WTC11 (cell line): ENCODE measurements at regions not wholly inside any gene's neighbourhood (a gene's known extent, or its start where the extent isn't known, plus 50 kb on each side); places are given as distances from the start of the nearest gene placed in this dataset.

Source experiments
- ATAC-seq: fragments of 200-7000 bp; cut with Tn5 transposase; 2 replicates; pipeline ENCODE4 v1.10.0; 2021; ENCODE audit warnings: mild to moderate bottlenecking, moderate library complexity
- CTCF ChIA-PET: fragments of 300-600 bp; sonication (Branson Sonifier 250); formaldehyde crosslinking; loops from one replicate; lab custom pipeline; 2021; ENCODE audit warnings: antibody characterized with exemption; lab: Charles Lee
- POLR2A ChIA-PET: fragments of 350-600 bp; sonication (Branson Sonifier 250); formaldehyde crosslinking; loops from one replicate; lab custom pipeline; 2021; ENCODE audit warnings: antibody characterized with exemption; lab: Charles Lee
- DNase-seq: peaks from one replicate; pipeline ENCODE4 v3.0.0; 2021; ENCODE audit warnings: low spot score
- H3K27ac Mint-ChIP-seq: 2 replicates; pipeline ENCODE4 v1.8.0; 2021; ENCODE audit warnings: mixed read lengths
- H3K27me3 Mint-ChIP-seq: 2 replicates; pipeline ENCODE4 v1.8.0; 2021; ENCODE audit warnings: low read depth, mild to moderate bottlenecking, moderate library complexity, mixed read lengths
- H3K36me3 Mint-ChIP-seq: 2 replicates; pipeline ENCODE4 v1.8.0; 2021; ENCODE audit warnings: mixed read lengths
- H3K4me1 Mint-ChIP-seq: 2 replicates; pipeline ENCODE4 v1.8.0; 2022; ENCODE audit warnings: mixed read lengths
- H3K4me3 Mint-ChIP-seq: 2 replicates; pipeline ENCODE4 v1.8.0; 2021; ENCODE audit warnings: mild to moderate bottlenecking, moderate library complexity, mixed read lengths
- H3K9me3 Mint-ChIP-seq: 2 replicates; pipeline ENCODE4 v1.8.0; 2021; ENCODE audit warnings: mixed read lengths
- ETV6 ChIP-seq: sonication (generic); formaldehyde crosslinking; IDR thresholded peaks from 2 replicates; pipeline ENCODE4 v1.8.1; 2022; ENCODE audit warnings: mild to moderate bottlenecking, missing genetic modification reagents
- FOXP1 ChIP-seq: sonication (generic); formaldehyde crosslinking; IDR thresholded peaks from 2 replicates; pipeline ENCODE4 v1.8.0; 2022; ENCODE audit warnings: missing genetic modification reagents, mild to moderate bottlenecking, moderate library complexity, borderline replicate concordance
- GRHL2 ChIP-seq: fragments of 250-450 bp; sonication (Bioruptor Pico); IDR thresholded peaks from 2 replicates; pipeline ENCODE4 v1.8.0; 2022; ENCODE audit warnings: mild to moderate bottlenecking, moderate library complexity; ENCODE audit not compliant: insufficient replicate concordance, severe bottlenecking
- JAZF1 ChIP-seq: fragments of 250-450 bp; sonication (Bioruptor Pico); IDR thresholded peaks from 2 replicates; pipeline ENCODE4 v1.9.0; 2021; ENCODE audit warnings: moderate library complexity, mild to moderate bottlenecking, inconsistent platforms
- OVOL2 ChIP-seq: fragments of 250-450 bp; sonication (Bioruptor Pico); IDR thresholded peaks from 2 replicates; pipeline ENCODE4 v1.9.0; 2021; ENCODE audit warnings: mild to moderate bottlenecking, borderline replicate concordance
- TEAD1 ChIP-seq: sonication (generic); formaldehyde crosslinking; IDR thresholded peaks from 2 replicates; pipeline ENCODE4 v1.8.0; 2022; ENCODE audit warnings: mild to moderate bottlenecking, missing genetic modification reagents
- ZNF121 ChIP-seq: sonication (generic); formaldehyde crosslinking; IDR thresholded peaks from 2 replicates; pipeline ENCODE4 v1.8.0; 2023; ENCODE audit warnings: missing genetic modification reagents
- ZNF138 ChIP-seq: sonication (generic); formaldehyde crosslinking; conservative IDR thresholded peaks from 2 replicates; pipeline ENCODE4 v1.8.1; 2022; ENCODE audit warnings: mild to moderate bottlenecking, moderate library complexity, missing genetic modification reagents
- ZNF317 ChIP-seq: sonication (generic); formaldehyde crosslinking; IDR thresholded peaks from 2 replicates; pipeline ENCODE4 v1.8.1; 2023; ENCODE audit warnings: low read depth, mild to moderate bottlenecking, moderate library complexity, missing genetic modification reagents, borderline replicate concordance
- ZNF416 ChIP-seq: fragments of 250-450 bp; sonication (Bioruptor Pico); IDR thresholded peaks from 2 replicates; pipeline ENCODE4 v1.9.0; 2021; ENCODE audit warnings: mild to moderate bottlenecking, inconsistent platforms
- TF ChIP-seq, protein P1 (sequence below): sonication (generic); formaldehyde crosslinking; IDR thresholded peaks from 2 replicates; pipeline ENCODE4 v1.8.1; 2023; ENCODE audit warnings: mild to moderate bottlenecking, missing genetic modification reagents, borderline replicate concordance
- TF ChIP-seq, protein P2 (sequence below): sonication (generic); formaldehyde crosslinking; IDR thresholded peaks from 2 replicates; pipeline ENCODE4 v1.8.0; 2022; ENCODE audit warnings: missing genetic modification reagents
- TF ChIP-seq, protein P3 (sequence below): fragments of 250-450 bp; sonication (Bioruptor Pico); IDR thresholded peaks from 2 replicates; pipeline ENCODE4 v1.9.0; 2021; ENCODE audit warnings: moderate library complexity, mild to moderate bottlenecking, inconsistent platforms, borderline replicate concordance
- TF ChIP-seq, protein P4 (sequence below): fragments of 250-450 bp; sonication (Bioruptor Pico); IDR thresholded peaks from 2 replicates; pipeline ENCODE4 v1.9.0; 2021; ENCODE audit warnings: mild to moderate bottlenecking
- TF ChIP-seq, protein P5 (sequence below): sonication (generic); formaldehyde crosslinking; IDR thresholded peaks from 2 replicates; pipeline ENCODE4 v1.8.1; 2022; ENCODE audit warnings: mild to moderate bottlenecking, missing genetic modification reagents, moderate library complexity, borderline replicate concordance

DNA sequence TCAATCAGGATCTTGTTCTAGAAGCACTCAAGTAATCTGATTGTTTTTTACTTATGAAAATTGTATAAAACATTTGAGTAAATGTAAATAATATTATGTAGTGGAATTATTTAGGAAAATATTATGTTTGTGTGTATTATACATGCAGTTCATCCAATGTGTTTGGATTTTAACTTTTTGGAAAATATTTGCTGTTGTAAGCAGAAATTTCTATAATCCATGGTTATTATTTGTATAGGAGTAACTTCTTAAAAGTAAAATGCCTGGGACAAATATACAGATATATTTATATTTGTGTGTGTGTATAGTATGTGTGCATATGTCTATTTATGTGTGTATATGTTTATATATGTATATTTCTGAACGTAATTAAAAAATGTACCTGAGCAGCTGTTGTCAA is 1394.6 kb upstream of the AGA start (continued):
- TF ChIP-seq, protein P1, sequence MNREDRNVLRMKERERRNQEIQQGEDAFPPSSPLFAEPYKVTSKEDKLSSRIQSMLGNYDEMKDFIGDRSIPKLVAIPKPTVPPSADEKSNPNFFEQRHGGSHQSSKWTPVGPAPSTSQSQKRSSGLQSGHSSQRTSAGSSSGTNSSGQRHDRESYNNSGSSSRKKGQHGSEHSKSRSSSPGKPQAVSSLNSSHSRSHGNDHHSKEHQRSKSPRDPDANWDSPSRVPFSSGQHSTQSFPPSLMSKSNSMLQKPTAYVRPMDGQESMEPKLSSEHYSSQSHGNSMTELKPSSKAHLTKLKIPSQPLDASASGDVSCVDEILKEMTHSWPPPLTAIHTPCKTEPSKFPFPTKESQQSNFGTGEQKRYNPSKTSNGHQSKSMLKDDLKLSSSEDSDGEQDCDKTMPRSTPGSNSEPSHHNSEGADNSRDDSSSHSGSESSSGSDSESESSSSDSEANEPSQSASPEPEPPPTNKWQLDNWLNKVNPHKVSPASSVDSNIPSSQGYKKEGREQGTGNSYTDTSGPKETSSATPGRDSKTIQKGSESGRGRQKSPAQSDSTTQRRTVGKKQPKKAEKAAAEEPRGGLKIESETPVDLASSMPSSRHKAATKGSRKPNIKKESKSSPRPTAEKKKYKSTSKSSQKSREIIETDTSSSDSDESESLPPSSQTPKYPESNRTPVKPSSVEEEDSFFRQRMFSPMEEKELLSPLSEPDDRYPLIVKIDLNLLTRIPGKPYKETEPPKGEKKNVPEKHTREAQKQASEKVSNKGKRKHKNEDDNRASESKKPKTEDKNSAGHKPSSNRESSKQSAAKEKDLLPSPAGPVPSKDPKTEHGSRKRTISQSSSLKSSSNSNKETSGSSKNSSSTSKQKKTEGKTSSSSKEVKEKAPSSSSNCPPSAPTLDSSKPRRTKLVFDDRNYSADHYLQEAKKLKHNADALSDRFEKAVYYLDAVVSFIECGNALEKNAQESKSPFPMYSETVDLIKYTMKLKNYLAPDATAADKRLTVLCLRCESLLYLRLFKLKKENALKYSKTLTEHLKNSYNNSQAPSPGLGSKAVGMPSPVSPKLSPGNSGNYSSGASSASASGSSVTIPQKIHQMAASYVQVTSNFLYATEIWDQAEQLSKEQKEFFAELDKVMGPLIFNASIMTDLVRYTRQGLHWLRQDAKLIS (CRISPR knock-in tag) = no peak
- no peak for TF ChIP-seq ZNF317 (CRISPR knock-in tag)
- TF ChIP-seq GRHL2 (CRISPR knock-in tag) = no peak
- no peak for TF ChIP-seq TEAD1
- no peak for TF ChIP-seq FOXP1
- TF ChIP-seq, protein P2, sequence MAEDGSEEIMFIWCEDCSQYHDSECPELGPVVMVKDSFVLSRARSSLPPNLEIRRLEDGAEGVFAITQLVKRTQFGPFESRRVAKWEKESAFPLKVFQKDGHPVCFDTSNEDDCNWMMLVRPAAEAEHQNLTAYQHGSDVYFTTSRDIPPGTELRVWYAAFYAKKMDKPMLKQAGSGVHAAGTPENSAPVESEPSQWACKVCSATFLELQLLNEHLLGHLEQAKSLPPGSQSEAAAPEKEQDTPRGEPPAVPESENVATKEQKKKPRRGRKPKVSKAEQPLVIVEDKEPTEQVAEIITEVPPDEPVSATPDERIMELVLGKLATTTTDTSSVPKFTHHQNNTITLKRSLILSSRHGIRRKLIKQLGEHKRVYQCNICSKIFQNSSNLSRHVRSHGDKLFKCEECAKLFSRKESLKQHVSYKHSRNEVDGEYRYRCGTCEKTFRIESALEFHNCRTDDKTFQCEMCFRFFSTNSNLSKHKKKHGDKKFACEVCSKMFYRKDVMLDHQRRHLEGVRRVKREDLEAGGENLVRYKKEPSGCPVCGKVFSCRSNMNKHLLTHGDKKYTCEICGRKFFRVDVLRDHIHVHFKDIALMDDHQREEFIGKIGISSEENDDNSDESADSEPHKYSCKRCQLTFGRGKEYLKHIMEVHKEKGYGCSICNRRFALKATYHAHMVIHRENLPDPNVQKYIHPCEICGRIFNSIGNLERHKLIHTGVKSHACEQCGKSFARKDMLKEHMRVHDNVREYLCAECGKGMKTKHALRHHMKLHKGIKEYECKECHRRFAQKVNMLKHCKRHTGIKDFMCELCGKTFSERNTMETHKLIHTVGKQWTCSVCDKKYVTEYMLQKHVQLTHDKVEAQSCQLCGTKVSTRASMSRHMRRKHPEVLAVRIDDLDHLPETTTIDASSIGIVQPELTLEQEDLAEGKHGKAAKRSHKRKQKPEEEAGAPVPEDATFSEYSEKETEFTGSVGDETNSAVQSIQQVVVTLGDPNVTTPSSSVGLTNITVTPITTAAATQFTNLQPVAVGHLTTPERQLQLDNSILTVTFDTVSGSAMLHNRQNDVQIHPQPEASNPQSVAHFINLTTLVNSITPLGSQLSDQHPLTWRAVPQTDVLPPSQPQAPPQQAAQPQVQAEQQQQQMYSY (CRISPR knock-in tag) = no peak
- no peak for TF ChIP-seq ZNF138 (CRISPR knock-in tag)
- TF ChIP-seq ZNF416 (CRISPR knock-in tag) = no peak
- no peak for TF ChIP-seq ETV6 (CRISPR knock-in tag)

DNA sequence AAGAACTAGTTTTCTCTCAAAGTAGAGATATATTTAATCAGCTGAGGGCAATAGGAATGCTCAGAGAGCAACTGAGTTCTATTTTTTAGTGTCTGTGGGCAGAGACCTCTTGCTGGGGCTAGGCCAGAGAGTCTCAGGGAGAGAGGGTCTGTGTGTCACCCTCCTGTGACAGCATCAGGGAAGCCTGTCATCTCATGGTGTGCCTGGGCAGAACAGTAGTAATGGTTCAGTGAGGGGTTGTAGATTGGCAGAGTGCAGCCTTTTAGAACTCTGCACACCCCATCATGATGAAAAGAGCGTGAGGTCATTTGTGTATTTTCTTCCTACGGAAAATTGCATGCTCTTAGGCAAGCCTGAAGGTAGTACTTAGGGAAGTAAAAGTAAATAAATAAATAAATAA is 1396.5 kb upstream of the AGA start:
- TF ChIP-seq JAZF1 (CRISPR knock-in tag) (no peak), ZNF121 (CRISPR knock-in tag) (no peak), OVOL2 (no peak)
- TF ChIP-seq, protein P3, sequence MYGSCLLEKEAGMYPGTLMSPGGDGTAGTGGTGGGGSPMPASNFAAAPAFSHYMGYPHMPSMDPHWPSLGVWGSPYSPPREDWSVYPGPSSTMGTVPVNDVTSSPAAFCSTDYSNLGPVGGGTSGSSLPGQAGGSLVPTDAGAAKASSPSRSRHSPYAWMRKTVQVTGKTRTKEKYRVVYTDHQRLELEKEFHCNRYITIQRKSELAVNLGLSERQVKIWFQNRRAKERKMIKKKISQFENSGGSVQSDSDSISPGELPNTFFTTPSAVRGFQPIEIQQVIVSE (CRISPR knock-in tag) = no peak
- TF ChIP-seq, protein P4, sequence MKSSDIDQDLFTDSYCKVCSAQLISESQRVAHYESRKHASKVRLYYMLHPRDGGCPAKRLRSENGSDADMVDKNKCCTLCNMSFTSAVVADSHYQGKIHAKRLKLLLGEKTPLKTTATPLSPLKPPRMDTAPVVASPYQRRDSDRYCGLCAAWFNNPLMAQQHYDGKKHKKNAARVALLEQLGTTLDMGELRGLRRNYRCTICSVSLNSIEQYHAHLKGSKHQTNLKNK (CRISPR knock-in tag) = no peak
- TF ChIP-seq, protein P5, sequence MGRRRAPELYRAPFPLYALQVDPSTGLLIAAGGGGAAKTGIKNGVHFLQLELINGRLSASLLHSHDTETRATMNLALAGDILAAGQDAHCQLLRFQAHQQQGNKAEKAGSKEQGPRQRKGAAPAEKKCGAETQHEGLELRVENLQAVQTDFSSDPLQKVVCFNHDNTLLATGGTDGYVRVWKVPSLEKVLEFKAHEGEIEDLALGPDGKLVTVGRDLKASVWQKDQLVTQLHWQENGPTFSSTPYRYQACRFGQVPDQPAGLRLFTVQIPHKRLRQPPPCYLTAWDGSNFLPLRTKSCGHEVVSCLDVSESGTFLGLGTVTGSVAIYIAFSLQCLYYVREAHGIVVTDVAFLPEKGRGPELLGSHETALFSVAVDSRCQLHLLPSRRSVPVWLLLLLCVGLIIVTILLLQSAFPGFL (CRISPR knock-in tag) = no peak
- ChIA-PET POLR2A (no interaction called here), CTCF (no interaction called here)
- DNase-seq (no peak), ATAC-seq (no peak; the same call in 1 of the 2 replicates)
- H3K27ac Mint-ChIP-seq = no peak overlapping the region
- no peaks in the 10 kb centered on the region for H3K4me1 Mint-ChIP-seq
- peaks cover 4% of the 10 kb centered on the region for H3K9me3 Mint-ChIP-seq
- no peaks in the 10 kb centered on the region for H3K36me3 Mint-ChIP-seq
- no peaks in the 10 kb centered on the region for H3K27me3 Mint-ChIP-seq
- no peak overlapping the region for H3K4me3 Mint-ChIP-seq
